Esophagus squamous epithelium (tissue), 5 donors: ENCODE measurements at regions not wholly inside any gene's neighbourhood (a gene's known extent, or its start where the extent isn't known, plus 50 kb on each side); places are given as distances from the start of the nearest gene placed in this dataset.

Experiments used
- DNase-seq: peaks from one replicate; lab custom pipeline; 2025; lab: John Stamatoyannopoulos, UW
- H3K27ac ChIP-seq, 4 donors: fragments of 200-600 bp; sonication (generic); one replicate each; pipeline ENCODE4 v1.5.1; 2016 to 2019; ENCODE audit warnings: mild to moderate bottlenecking in 1 of 4
- H3K27me3 ChIP-seq, 4 donors: fragments of 200-600 bp; sonication (generic); 1 replicate in 3 of 4; 2 replicates in 1 of 4; pipeline versions ENCODE4 v1.5.1 to v1.6.0; 2017 to 2021; ENCODE audit warnings: antibody characterized with exemption in 1 of 4
- H3K36me3 ChIP-seq, 3 donors: fragments of 200-600 bp; sonication (generic); one replicate each; pipeline ENCODE4 v1.5.1; 2016 to 2019
- H3K4me1 ChIP-seq, 3 donors: fragments of 200-600 bp; sonication (generic); one replicate each; pipeline ENCODE4 v1.5.1; 2017 to 2019
- H3K4me3 ChIP-seq, 4 donors: fragments of 200-600 bp; sonication (generic); 1 replicate in 3 of 4; 2 replicates in 1 of 4; pipeline ENCODE4 v1.5.1; 2016 to 2019; ENCODE audit warnings: mild to moderate bottlenecking in 2 of 4, moderate library complexity in 1 of 4
- H3K9me3 ChIP-seq, 3 donors: fragments of 200-600 bp; sonication (generic); one replicate each; pipeline ENCODE4 v1.5.1; 2016 to 2019
- CTCF ChIP-seq, 6 experiments: fragments of 450-650 bp in 4 of 6; fragments of 200-600 bp in 2 of 6; sonication (generic) in 2 of 6; IDR thresholded peaks; one replicate each; pipeline ENCODE4 v1.5.1; 2016 to 2019; ENCODE audit warnings: antibody characterized with exemption in 6 of 6, mild to moderate bottlenecking in 4 of 6, moderate library complexity in 4 of 6
- POLR2A ChIP-seq, 4 donors: fragments of 450-650 bp; IDR thresholded peaks; one replicate each; pipeline ENCODE4 v1.6.1; 2017; ENCODE audit warnings: antibody characterized with exemption in 4 of 4, mild to moderate bottlenecking in 4 of 4, moderate library complexity in 3 of 4
- WGBS, 2 donors: methylation state at CpG; one replicate each; pipeline ENCODE4 v1.1.5; 2018; 5-methylcytosine and 5-hydroxymethylcytosine counted together
- intact Hi-C: fragments of 100-400 bp; cut with DNase I; formaldehyde crosslinking; loops from one replicate; pipeline ENCODE4 v1.15.0; 2022
- donor health status: DM: yes; HTN: yes; CAD: no.

DNA sequence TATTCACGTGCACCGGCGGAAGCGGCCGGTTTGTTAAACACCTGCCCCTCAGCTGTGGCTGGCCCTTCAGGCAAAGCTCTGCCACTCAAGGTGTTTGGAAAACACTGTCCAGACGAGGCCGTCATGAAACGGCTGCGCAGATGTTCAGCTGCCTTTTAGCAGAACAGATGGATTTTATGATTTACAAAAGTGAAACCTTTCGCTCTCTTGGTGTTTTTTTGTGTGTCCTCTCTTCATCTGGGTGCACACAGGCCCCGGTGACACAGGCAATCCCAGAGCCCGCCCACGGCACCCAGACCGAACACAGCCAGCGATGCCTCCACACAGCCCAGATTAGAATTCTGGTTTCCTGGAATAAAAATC, 397.0 kb downstream of the SMOC2 start:
- peaks cover 0 to 3% (median 0%) of the 10 kb centered on the region in 4 donors for H3K27me3 ChIP-seq
- 75% methylated on average over 12 to 15 of the region's 15 CpGs for WGBS, 2 donors

DNA sequence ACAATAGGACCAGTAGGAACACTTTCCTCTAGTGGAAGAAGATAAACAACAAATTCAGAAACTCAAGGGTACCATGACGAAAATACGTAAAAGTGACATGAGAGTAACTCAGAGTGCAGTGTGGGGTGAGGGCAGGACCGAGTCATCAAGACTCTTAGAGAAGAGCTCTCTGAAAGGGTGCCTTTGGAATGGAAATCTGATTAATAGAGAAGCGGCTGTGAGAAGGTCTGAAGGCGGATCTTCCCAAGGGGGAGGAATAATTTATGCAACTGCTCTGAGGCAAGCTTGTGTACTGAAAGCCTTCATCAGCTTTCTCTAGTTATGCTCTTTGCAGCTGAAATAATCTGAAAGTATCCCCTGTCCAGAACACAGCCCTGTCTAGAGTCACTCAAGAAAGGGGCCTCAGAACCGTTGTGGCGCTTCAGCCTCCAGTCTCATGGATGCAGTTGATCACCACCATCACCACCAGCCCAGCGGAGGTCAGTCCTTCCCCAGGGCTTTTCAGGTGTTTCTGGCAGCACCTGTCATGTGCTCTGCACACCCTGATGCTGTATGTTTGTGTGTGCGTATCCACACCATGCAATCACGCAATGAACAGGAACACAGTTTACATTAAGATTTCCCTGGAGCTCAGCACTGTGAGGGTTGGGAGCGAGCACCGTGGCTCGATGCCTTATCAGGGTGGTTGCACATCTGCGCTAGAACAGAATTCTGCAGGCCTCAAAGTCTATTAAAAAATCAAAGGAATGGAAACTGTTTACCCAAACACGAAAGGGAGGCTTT, 396.5 kb downstream of the SMOC2 start:
- no peak for TF ChIP-seq POLR2A (IDR thresholded peaks at IDR 0.05)
- no peak for TF ChIP-seq CTCF (IDR thresholded peaks at IDR 0.05)
- intact Hi-C loops = no loop called here
- 72 to 75% methylated on average over 10 to 12 of the region's 15 CpGs for WGBS, 2 donors
- Histone ChIP-seq H3K27me3 (peaks cover 0 to 3% (median 0%) of the 10 kb centered on the region in 4 donors), H3K4me3 (no peak overlapping the region), H3K4me1 (no peaks in the 10 kb centered on the region), H3K36me3 (no peaks in the 10 kb centered on the region), H3K27ac (no peak overlapping the region), H3K9me3 (peaks cover 0 to 4% (median 0%) of the 10 kb centered on the region in 3 donors)
- DNase-seq = no peak

More for the DNA sequence above, 397.0 kb downstream of the SMOC2 start:
- DNase-seq = no peak
- intact Hi-C loops = no loop called here
- Histone ChIP-seq H3K4me3 (no peak overlapping the region), H3K4me1 (no peaks in the 10 kb centered on the region), H3K36me3 (no peaks in the 10 kb centered on the region), H3K9me3 (peaks cover 0 to 4% (median 0%) of the 10 kb centered on the region in 3 donors), H3K27ac (no peak overlapping the region)
- no peak for TF ChIP-seq POLR2A (IDR thresholded peaks at IDR 0.05)
- no peak for TF ChIP-seq CTCF (IDR thresholded peaks at IDR 0.05)

- TF ChIP-seq POLR2A (IDR thresholded peaks at IDR 0.05) = no peak
- no peak for TF ChIP-seq CTCF (IDR thresholded peaks at IDR 0.05)
- no peak for DNase-seq
- 89 to 91% methylated on average over 9 of the region's 9 CpGs for WGBS, 2 donors
- no peaks in the 10 kb centered on the region for H3K36me3 ChIP-seq
- no peak overlapping the region for H3K4me3 ChIP-seq
- peaks cover 0 to 3% (median 0%) of the 10 kb centered on the region in 4 donors for H3K27me3 ChIP-seq
- intact Hi-C loops = no loop called here
- H3K27ac ChIP-seq = no peak overlapping the region
- peaks cover 0 to 2% (median 0%) of the 10 kb centered on the region in 3 donors for H3K9me3 ChIP-seq
- H3K4me1 ChIP-seq = no peaks in the 10 kb centered on the region
These were observed 395.0 kb downstream of the SMOC2 start for GRCh38 chr6:168835991-168836390.

DNA sequence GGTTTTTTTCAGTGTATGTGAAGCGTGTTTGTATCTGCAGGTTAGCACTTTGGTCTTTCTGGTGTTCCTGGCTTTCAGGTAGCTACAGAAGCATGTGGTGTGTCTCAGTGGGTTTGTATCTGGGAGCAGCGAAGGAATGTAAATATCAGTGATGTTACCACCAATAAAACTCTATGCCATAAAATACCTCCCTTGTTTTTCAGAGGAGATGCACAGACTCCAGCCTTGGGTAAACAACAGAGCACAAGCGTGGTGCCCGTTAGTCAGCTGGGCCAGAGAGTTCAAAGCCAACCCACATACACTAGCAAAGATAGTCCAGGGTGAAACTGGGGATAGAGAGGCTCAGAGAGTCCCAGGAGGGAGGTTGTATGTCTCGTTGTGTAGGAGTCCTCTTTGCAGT, 393.8 kb downstream of the SMOC2 start:
- TF ChIP-seq POLR2A (IDR thresholded peaks at IDR 0.05) = no peak
- no peak for TF ChIP-seq CTCF (IDR thresholded peaks at IDR 0.05)
- no peaks in the 10 kb centered on the region for H3K4me1 ChIP-seq
- intact Hi-C loops = no loop called here
- no peak for DNase-seq
- WGBS, 2 donors = 59% methylated on average over 5 of the region's 5 CpGs
- H3K9me3 ChIP-seq = no peaks in the 10 kb centered on the region
- no peak overlapping the region for H3K4me3 ChIP-seq
- no peaks in the 10 kb centered on the region for H3K36me3 ChIP-seq
- H3K27ac ChIP-seq = no peak overlapping the region
- peaks cover 0 to 3% (median 0%) of the 10 kb centered on the region in 4 donors for H3K27me3 ChIP-seq

DNA sequence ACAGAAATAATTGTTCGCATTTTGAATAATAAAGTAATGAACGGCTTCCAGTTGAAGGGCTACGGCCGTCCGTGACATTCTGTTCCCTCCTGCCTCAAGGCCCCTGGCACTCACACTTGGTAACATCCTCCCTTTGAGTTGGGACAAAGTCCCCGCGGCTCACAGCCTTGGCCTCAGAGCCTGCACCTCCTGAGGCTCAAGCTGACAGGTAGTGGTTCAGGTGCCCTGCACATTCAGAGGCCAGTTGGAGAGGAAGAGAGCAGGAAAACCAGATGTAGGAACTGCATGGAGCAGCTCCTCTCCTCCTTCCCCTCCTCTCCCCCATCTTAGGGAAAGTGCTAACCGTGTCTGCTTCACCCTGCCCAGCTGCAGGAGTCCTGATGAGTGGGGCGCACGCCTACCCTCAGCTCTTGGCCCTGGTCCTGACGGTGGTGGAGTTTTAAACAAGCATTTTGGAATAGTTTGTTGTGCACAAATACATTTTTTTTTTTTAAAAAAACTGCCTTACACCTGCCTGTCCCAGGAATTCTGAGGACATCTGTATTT, 393.1 kb downstream of the SMOC2 start:
- TF ChIP-seq POLR2A (IDR thresholded peaks at IDR 0.05) (no peak), CTCF (IDR thresholded peaks at IDR 0.05) (no peak)
- no peak for DNase-seq
- intact Hi-C loops = no loop called here
- Histone ChIP-seq H3K4me3 (no peak overlapping the region), H3K27me3 (peaks cover 0 to 3% (median 0%) of the 10 kb centered on the region in 4 donors), H3K4me1 (no peaks in the 10 kb centered on the region), H3K36me3 (no peaks in the 10 kb centered on the region), H3K9me3 (no peaks in the 10 kb centered on the region), H3K27ac (no peak overlapping the region)
- WGBS, 2 donors = 62 to 75% methylated on average over 11 of the region's 11 CpGs
